PC-9 (cell line): ENCODE measurements at regions not wholly inside any gene's neighbourhood (a gene's known extent, or its start where the extent isn't known, plus 50 kb on each side); places are given as distances from the start of the nearest gene placed in this dataset.

Source experiments
- BruUV-seq: library from RNA; stranded (reverse); fragments of 400-500 nt; replicated peaks from 2 replicates; lab custom pipeline; 2021; lab: Mats Ljungman, UMichigan
- CTCF ChIA-PET: fragments of 300-600 bp; sonication (Branson Sonifier 250); formaldehyde crosslinking; loops from one replicate; lab custom pipeline; 2022; ENCODE audit warnings: antibody characterized with exemption; lab: Charles Lee
- POLR2A ChIA-PET: fragments of 300-600 bp; sonication (Branson Sonifier 250); formaldehyde crosslinking; loops from one replicate; lab custom pipeline; 2022; ENCODE audit warnings: antibody characterized with exemption; ENCODE audit not compliant: unreplicated experiment; lab: Charles Lee
- DNase-seq, 2 experiments: peaks; one replicate each; pipeline versions ENCODE4 v3.0.0 to v3.0.0-alpha.2; 2015 to 2022; ENCODE audit warnings: mixed read lengths in 1 of 2
- H2AFZ ChIP-seq: fragments of 200-600 bp; sonication (generic); 2 replicates; pipeline ENCODE4 v1.8.1; 2017; ENCODE audit warnings: antibody characterized with exemption
- H3F3A ChIP-seq: fragments of 200-600 bp; sonication (generic); 2 replicates; pipeline ENCODE4 v1.8.1; 2017; ENCODE audit warnings: antibody characterized with exemption, mild to moderate bottlenecking, low read depth; ENCODE audit not compliant: insufficient read depth
- H3K27ac ChIP-seq: fragments of 200-600 bp; sonication (generic); 2 replicates; pipeline ENCODE4 v1.6.1; 2016; ENCODE audit warnings: mixed run types
- H3K27me3 ChIP-seq: fragments of 200-600 bp; sonication (generic); 2 replicates; pipeline ENCODE4 v1.6.1; 2016; ENCODE audit warnings: low read depth, mixed run types; ENCODE audit not compliant: insufficient read depth
- H3K36me3 ChIP-seq: fragments of 200-600 bp; sonication (generic); 2 replicates; pipeline ENCODE4 v1.6.1; 2016; ENCODE audit warnings: low read depth, mixed run types
- H3K4me1 ChIP-seq: fragments of 200-600 bp; sonication (generic); replicated peaks from 2 replicates; pipeline ENCODE4 v1.6.1; 2016; ENCODE audit warnings: mixed run types; ENCODE audit not compliant: insufficient read depth
- H3K4me2 ChIP-seq: fragments of 200-600 bp; sonication (generic); 2 replicates; pipeline ENCODE4 v1.6.1; 2017; ENCODE audit warnings: mixed run types
- H3K4me3 ChIP-seq: fragments of 200-600 bp; sonication (generic); 2 replicates; pipeline ENCODE4 v1.6.1; 2016; ENCODE audit warnings: mixed run types
- H3K79me2 ChIP-seq: fragments of 200-600 bp; sonication (generic); 2 replicates; pipeline ENCODE4 v1.6.1; 2017; ENCODE audit warnings: low read depth, mixed run types
- H3K9me2 ChIP-seq: fragments of 200-600 bp; sonication (generic); 2 replicates; pipeline ENCODE4 v1.8.1; 2017; ENCODE audit warnings: mild to moderate bottlenecking; ENCODE audit not compliant: insufficient read depth
- H3K9me3 ChIP-seq: fragments of 200-600 bp; sonication (generic); 2 replicates; pipeline ENCODE4 v1.8.1; 2016; ENCODE audit warnings: low read depth; ENCODE audit not compliant: insufficient read depth
- H4K20me1 ChIP-seq: fragments of 200-600 bp; sonication (generic); 2 replicates; pipeline ENCODE4 v1.8.1; 2017; ENCODE audit not compliant: insufficient read depth
- CTCF ChIP-seq: fragments of 200-600 bp; sonication (generic); conservative IDR thresholded peaks from 2 replicates; pipeline ENCODE4 v1.6.1; 2017; ENCODE audit warnings: mixed run types, antibody characterized with exemption, mild to moderate bottlenecking, moderate library complexity
- EZH2 ChIP-seq: fragments of 200-600 bp; sonication (generic); IDR thresholded peaks from 2 replicates; pipeline ENCODE4 v1.8.0; 2017; ENCODE audit warnings: antibody characterized with exemption, low read depth
- intact Hi-C: fragments of 100-400 bp; cut with micrococcal nuclease; formaldehyde crosslinking; loops from one replicate; pipeline ENCODE4 v1.10.0; 2022; ENCODE audit not compliant: unreplicated experiment

GRCh38 chr13:78197231-78197630 is 278.6 kb upstream of the EDNRB start:
- TF ChIP-seq CTCF (no peak), EZH2 (no peak)
- peak overlapping the region; percentile 39 for H3K4me2 ChIP-seq
- ChIA-PET POLR2A (no interaction called here), CTCF (no interaction called here)
- intact Hi-C loops = no loop called here
- 0 out of 2 replicates have a peak overlapping the region, but pooled peaks have one; percentile 8 for H2AFZ ChIP-seq
- H4K20me1 ChIP-seq = no peaks in the 10 kb centered on the region
- peak; percentile 2 to 56 for DNase-seq
- no peak overlapping the region for H3K4me3 ChIP-seq
- no peaks in the 10 kb centered on the region for H3K9me3 ChIP-seq
- no peaks in the 10 kb centered on the region for H3K27me3 ChIP-seq
- no peaks in the 10 kb centered on the region for H3K79me2 ChIP-seq
- no peaks in the 10 kb centered on the region for H3K9me2 ChIP-seq
- no peaks in the 10 kb centered on the region for H3K36me3 ChIP-seq
- H3K4me1 ChIP-seq = peaks cover 8% of the 10 kb centered on the region
- no peaks in the 10 kb centered on the region for H3F3A ChIP-seq
- no TSS peak for BruUV-seq
- peak overlapping the region; percentile 66 for H3K27ac ChIP-seq

- no peak overlapping the region for H3K4me2 ChIP-seq
- POLR2A ChIA-PET = no interaction called here
- H3K9me2 ChIP-seq = 0 out of 2 replicates have a peak, but pooled peaks cover 4% of the 10 kb centered on the region
- intact Hi-C loops = no loop called here
- H3K36me3 ChIP-seq = no peaks in the 10 kb centered on the region
- H3K4me1 ChIP-seq = peaks cover 8% of the 10 kb centered on the region
- H3K79me2 ChIP-seq = no peaks in the 10 kb centered on the region
- no peak overlapping the region for H3K4me3 ChIP-seq
- H3K27ac ChIP-seq = no peak overlapping the region
- H2AFZ ChIP-seq = no peak overlapping the region
- CTCF ChIA-PET = no interaction called here
- DNase-seq = no peak
- H3K27me3 ChIP-seq = no peaks in the 10 kb centered on the region
- no peaks in the 10 kb centered on the region for H4K20me1 ChIP-seq
- no peaks in the 10 kb centered on the region for H3F3A ChIP-seq
- no peaks in the 10 kb centered on the region for H3K9me3 ChIP-seq
- no TSS peak for BruUV-seq
- TF ChIP-seq EZH2 = no peak
Measured at GRCh38 chr13:78194904-78195639, 276.4 kb upstream of the EDNRB start.

GRCh38 chr13:78193846-78194245 is 275.2 kb upstream of the EDNRB start:
- POLR2A ChIA-PET = no interaction called here
- H3K4me2 ChIP-seq = no peak overlapping the region
- no peaks in the 10 kb centered on the region for H3K9me3 ChIP-seq
- intact Hi-C loops = no loop called here
- CTCF ChIA-PET = no interaction called here
- H3K9me2 ChIP-seq = 0 out of 2 replicates have a peak, but pooled peaks cover 4% of the 10 kb centered on the region
- no peaks in the 10 kb centered on the region for H3K79me2 ChIP-seq
- no peak for DNase-seq
- no peak overlapping the region for H3K27ac ChIP-seq
- BruUV-seq = no TSS peak
- TF ChIP-seq EZH2 = no peak
- TF ChIP-seq CTCF = no peak
- H3K27me3 ChIP-seq = no peaks in the 10 kb centered on the region
- H3K36me3 ChIP-seq = no peaks in the 10 kb centered on the region
- H2AFZ ChIP-seq = no peak overlapping the region
- peaks cover 8% of the 10 kb centered on the region for H3K4me1 ChIP-seq
- H3F3A ChIP-seq = no peaks in the 10 kb centered on the region
- H4K20me1 ChIP-seq = no peaks in the 10 kb centered on the region
- no peak overlapping the region for H3K4me3 ChIP-seq
